ENCODE measurements at regions not wholly inside any gene's neighbourhood (a gene's known extent, or its start where the extent isn't known, plus 50 kb on each side); places are given as distances from the start of the nearest gene placed in this dataset.

- WGBS (ENCODE audit: extremely low coverage, insufficient coverage, low lambda C conversion rate): no CpG with 5 or more reads among the region's 2 CpGs
- H3K4me1 ChIP-seq (ENCODE audit: control insufficient read depth, low read depth, low read length): no peaks in the 10 kb centered on the region
These were observed 112.8 kb upstream of the PLS3 start for GRCh38 chrX:115448146-115448545.

GRCh38 chrX:115449742-115450141 is 111.2 kb upstream of the PLS3 start:
- Histone ChIP-seq H2BK120ac (ENCODE audit: low read depth, low read length) (no peak overlapping the region), H3K18ac (ENCODE audit: low read length) (no peak overlapping the region), H2AK5ac (ENCODE audit: low read length) (no peak overlapping the region), H3K4me3 (ENCODE audit: low read length) (no peak overlapping the region), H3K4me1 (ENCODE audit: control insufficient read depth, low read depth, low read length) (no peaks in the 10 kb centered on the region), H3K56ac (ENCODE audit: low read length) (no peak overlapping the region), H3K36me3 (ENCODE audit: control insufficient read depth, insufficient read depth, low read length) (no peaks in the 10 kb centered on the region), H3K27me3 (ENCODE audit: insufficient read depth, low read length, poor library complexity) (no peaks in the 10 kb centered on the region), H3K4me2 (ENCODE audit: low read length) (no peak overlapping the region), H3K23ac (ENCODE audit: low read length) (no peak overlapping the region), H3K27ac (ENCODE audit: low read depth, low read length) (no peak overlapping the region), H2BK15ac (replicated peaks; ENCODE audit: low read depth) (no peak overlapping the region), H3K79me2 (ENCODE audit: control insufficient read depth, insufficient read depth, low read length) (no peaks in the 10 kb centered on the region), H2BK5ac (ENCODE audit: low read length) (no peak overlapping the region), H3K79me1 (ENCODE audit: low read length) (no peaks in the 10 kb centered on the region), H3K9ac (ENCODE audit: low read length) (no peak overlapping the region), H4K5ac (ENCODE audit: low read length) (no peak overlapping the region), H3K4ac (ENCODE audit: low read depth, low read length) (no peak overlapping the region), H4K8ac (ENCODE audit: low read depth, low read length) (no peak overlapping the region)
- no CpG with 5 or more reads among the region's 4 CpGs for WGBS (ENCODE audit: extremely low coverage, insufficient coverage, low lambda C conversion rate)
- no peak for DNase-seq

More at GRCh38 chrX:115448146-115448545, 112.8 kb upstream of the PLS3 start:
- Histone ChIP-seq H3K56ac (ENCODE audit: low read length) (no peak overlapping the region), H3K27me3 (ENCODE audit: insufficient read depth, low read length, poor library complexity) (no peaks in the 10 kb centered on the region), H4K8ac (ENCODE audit: low read depth, low read length) (no peak overlapping the region), H3K4me3 (ENCODE audit: low read length) (no peak overlapping the region), H3K4me2 (ENCODE audit: low read length) (no peak overlapping the region), H3K36me3 (ENCODE audit: control insufficient read depth, insufficient read depth, low read length) (no peaks in the 10 kb centered on the region), H3K79me2 (ENCODE audit: control insufficient read depth, insufficient read depth, low read length) (no peaks in the 10 kb centered on the region), H3K79me1 (ENCODE audit: low read length) (no peaks in the 10 kb centered on the region), H3K18ac (ENCODE audit: low read length) (no peak overlapping the region), H4K5ac (ENCODE audit: low read length) (no peak overlapping the region), H2BK5ac (ENCODE audit: low read length) (no peak overlapping the region), H3K27ac (ENCODE audit: low read depth, low read length) (no peak overlapping the region), H2BK120ac (ENCODE audit: low read depth, low read length) (no peak overlapping the region), H2AK5ac (ENCODE audit: low read length) (no peak overlapping the region), H3K4ac (ENCODE audit: low read depth, low read length) (no peak overlapping the region), H3K23ac (ENCODE audit: low read length) (no peak overlapping the region), H3K9ac (ENCODE audit: low read length) (no peak overlapping the region), H2BK15ac (replicated peaks; ENCODE audit: low read depth) (no peak overlapping the region)
- DNase-seq: no peak

DNA sequence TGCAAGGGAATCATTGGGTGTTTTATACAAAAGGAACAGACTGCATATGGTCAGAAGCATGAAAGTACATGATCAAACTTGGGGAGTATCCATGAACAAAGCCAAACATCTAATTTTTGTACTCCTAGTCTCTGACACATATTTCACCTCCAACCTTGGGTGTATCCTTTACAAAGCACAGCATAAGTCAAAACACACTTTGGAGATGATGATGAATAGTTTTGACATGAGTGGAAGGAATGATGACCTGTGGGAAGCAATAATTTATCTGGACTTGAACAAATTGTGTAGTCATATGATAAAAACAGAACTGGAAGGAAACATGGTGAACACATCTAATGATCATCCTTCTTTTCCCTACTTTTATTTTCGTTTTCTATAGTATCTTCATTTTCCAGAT is 108.7 kb upstream of the PLS3 start:
- no peak overlapping the region for H2BK120ac ChIP-seq (ENCODE audit: low read depth, low read length)
- no peak overlapping the region for H3K4me3 ChIP-seq (ENCODE audit: low read length)
- no peak overlapping the region for H2BK5ac ChIP-seq (ENCODE audit: low read length)
- H3K4ac ChIP-seq (ENCODE audit: low read depth, low read length): no peak overlapping the region
- H4K5ac ChIP-seq (ENCODE audit: low read length): no peak overlapping the region
- no peak overlapping the region for H3K27ac ChIP-seq (ENCODE audit: low read depth, low read length)
- no peak overlapping the region for H3K18ac ChIP-seq (ENCODE audit: low read length)
- no peaks in the 10 kb centered on the region for H3K27me3 ChIP-seq (ENCODE audit: insufficient read depth, low read length, poor library complexity)
- no peak overlapping the region for H2BK15ac ChIP-seq (replicated peaks; ENCODE audit: low read depth)
- H3K79me2 ChIP-seq (ENCODE audit: control insufficient read depth, insufficient read depth, low read length): no peaks in the 10 kb centered on the region
- no peaks in the 10 kb centered on the region for H3K79me1 ChIP-seq (ENCODE audit: low read length)
- no peak overlapping the region for H3K9ac ChIP-seq (ENCODE audit: low read length)
- WGBS (ENCODE audit: extremely low coverage, insufficient coverage, low lambda C conversion rate): no CpG with 5 or more reads among the region's 1 CpG
- no peak for DNase-seq
- H3K23ac ChIP-seq (ENCODE audit: low read length): no peak overlapping the region
- H3K36me3 ChIP-seq (ENCODE audit: control insufficient read depth, insufficient read depth, low read length): no peaks in the 10 kb centered on the region
- no peak overlapping the region for H3K4me2 ChIP-seq (ENCODE audit: low read length)
- no peak overlapping the region for H4K8ac ChIP-seq (ENCODE audit: low read depth, low read length)
- no peak overlapping the region for H2AK5ac ChIP-seq (ENCODE audit: low read length)
- H3K4me1 ChIP-seq (ENCODE audit: control insufficient read depth, low read depth, low read length): no peaks in the 10 kb centered on the region
- no peak overlapping the region for H3K56ac ChIP-seq (ENCODE audit: low read length)

- Histone ChIP-seq H4K8ac (ENCODE audit: low read depth, low read length) (no peak overlapping the region), H4K5ac (ENCODE audit: low read length) (no peak overlapping the region), H3K9ac (ENCODE audit: low read length) (no peak overlapping the region), H3K79me2 (ENCODE audit: control insufficient read depth, insufficient read depth, low read length) (no peaks in the 10 kb centered on the region), H2BK5ac (ENCODE audit: low read length) (no peak overlapping the region), H3K36me3 (ENCODE audit: control insufficient read depth, insufficient read depth, low read length) (no peaks in the 10 kb centered on the region), H3K23ac (ENCODE audit: low read length) (no peak overlapping the region), H2BK120ac (ENCODE audit: low read depth, low read length) (no peak overlapping the region), H3K79me1 (ENCODE audit: low read length) (no peaks in the 10 kb centered on the region), H3K4me1 (ENCODE audit: control insufficient read depth, low read depth, low read length) (no peaks in the 10 kb centered on the region), H3K56ac (ENCODE audit: low read length) (no peak overlapping the region), H3K4me3 (ENCODE audit: low read length) (no peak overlapping the region), H3K27ac (ENCODE audit: low read depth, low read length) (no peak overlapping the region), H2AK5ac (ENCODE audit: low read length) (no peak overlapping the region), H3K27me3 (ENCODE audit: insufficient read depth, low read length, poor library complexity) (no peaks in the 10 kb centered on the region), H3K18ac (ENCODE audit: low read length) (no peak overlapping the region), H3K4ac (ENCODE audit: low read depth, low read length) (no peak overlapping the region), H3K4me2 (ENCODE audit: low read length) (no peak overlapping the region), H2BK15ac (replicated peaks; ENCODE audit: low read depth) (no peak overlapping the region)
- no CpG with 5 or more reads among the region's 3 CpGs for WGBS (ENCODE audit: extremely low coverage, insufficient coverage, low lambda C conversion rate)
- no peak for DNase-seq
These were observed 100.8 kb upstream of the PLS3 start for GRCh38 chrX:115459883-115460880.

- H3K36me3 ChIP-seq (ENCODE audit: control insufficient read depth, insufficient read depth, low read length): no peaks in the 10 kb centered on the region
- no peak for DNase-seq
- H2AK5ac ChIP-seq (ENCODE audit: low read length): no peak overlapping the region
- H4K8ac ChIP-seq (ENCODE audit: low read depth, low read length): no peak overlapping the region
- no peak overlapping the region for H3K56ac ChIP-seq (ENCODE audit: low read length)
- H3K4ac ChIP-seq (ENCODE audit: low read depth, low read length): no peak overlapping the region
- no peak overlapping the region for H3K23ac ChIP-seq (ENCODE audit: low read length)
- H3K4me1 ChIP-seq (ENCODE audit: control insufficient read depth, low read depth, low read length): no peaks in the 10 kb centered on the region
- no peaks in the 10 kb centered on the region for H3K27me3 ChIP-seq (ENCODE audit: insufficient read depth, low read length, poor library complexity)
- H3K79me1 ChIP-seq (ENCODE audit: low read length): no peaks in the 10 kb centered on the region
- WGBS (ENCODE audit: extremely low coverage, insufficient coverage, low lambda C conversion rate): no CpG with 5 or more reads among the region's 1 CpG
- no peak overlapping the region for H2BK120ac ChIP-seq (ENCODE audit: low read depth, low read length)
- no peak overlapping the region for H3K4me3 ChIP-seq (ENCODE audit: low read length)
- no peak overlapping the region for H2BK15ac ChIP-seq (replicated peaks; ENCODE audit: low read depth)
- no peaks in the 10 kb centered on the region for H3K79me2 ChIP-seq (ENCODE audit: control insufficient read depth, insufficient read depth, low read length)
- H3K27ac ChIP-seq (ENCODE audit: low read depth, low read length): no peak overlapping the region
- no peak overlapping the region for H2BK5ac ChIP-seq (ENCODE audit: low read length)
- H3K9ac ChIP-seq (ENCODE audit: low read length): no peak overlapping the region
- H3K18ac ChIP-seq (ENCODE audit: low read length): no peak overlapping the region
- no peak overlapping the region for H4K5ac ChIP-seq (ENCODE audit: low read length)
- H3K4me2 ChIP-seq (ENCODE audit: low read length): no peak overlapping the region
These were observed 98.6 kb upstream of the PLS3 start for GRCh38 chrX:115462406-115462805.

DNA sequence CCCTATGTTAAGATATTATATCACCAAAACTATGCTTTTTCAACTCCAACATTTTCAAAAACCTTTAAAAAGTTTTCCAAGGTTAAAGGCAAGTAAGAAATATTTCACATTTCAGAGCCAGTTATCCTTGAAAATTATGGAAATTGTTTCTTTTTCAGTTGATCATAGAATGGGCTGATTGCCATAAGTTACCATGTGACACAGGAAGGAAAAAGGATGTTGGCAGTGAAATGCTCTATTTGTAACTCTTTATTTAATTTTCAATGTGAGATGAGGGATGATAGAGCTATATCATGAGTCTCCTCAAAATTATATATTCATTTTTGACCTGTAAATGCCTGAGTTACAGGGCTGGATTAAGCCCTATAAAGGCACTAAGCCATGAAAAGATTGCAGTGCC is 93.0 kb upstream of the PLS3 start:
- no peak overlapping the region for H3K18ac ChIP-seq (ENCODE audit: low read length)
- no peak overlapping the region for H4K8ac ChIP-seq (ENCODE audit: low read depth, low read length)
- H2AK5ac ChIP-seq (ENCODE audit: low read length): no peak overlapping the region
- H3K4me3 ChIP-seq (ENCODE audit: low read length): no peak overlapping the region
- H3K4me1 ChIP-seq (ENCODE audit: control insufficient read depth, low read depth, low read length): no peaks in the 10 kb centered on the region
- H2BK5ac ChIP-seq (ENCODE audit: low read length): no peak overlapping the region
- no peak overlapping the region for H2BK120ac ChIP-seq (ENCODE audit: low read depth, low read length)
- H3K4me2 ChIP-seq (ENCODE audit: low read length): no peak overlapping the region
- H3K79me2 ChIP-seq (ENCODE audit: control insufficient read depth, insufficient read depth, low read length): no peaks in the 10 kb centered on the region
- H3K79me1 ChIP-seq (ENCODE audit: low read length): no peaks in the 10 kb centered on the region
- no peak overlapping the region for H3K27ac ChIP-seq (ENCODE audit: low read depth, low read length)
- H3K4ac ChIP-seq (ENCODE audit: low read depth, low read length): no peak overlapping the region
- H3K36me3 ChIP-seq (ENCODE audit: control insufficient read depth, insufficient read depth, low read length): no peaks in the 10 kb centered on the region
- H3K9ac ChIP-seq (ENCODE audit: low read length): no peak overlapping the region
- no peak overlapping the region for H2BK15ac ChIP-seq (replicated peaks; ENCODE audit: low read depth)
- H3K56ac ChIP-seq (ENCODE audit: low read length): no peak overlapping the region
- no peak overlapping the region for H3K23ac ChIP-seq (ENCODE audit: low read length)
- H4K5ac ChIP-seq (ENCODE audit: low read length): no peak overlapping the region
- H3K27me3 ChIP-seq (ENCODE audit: insufficient read depth, low read length, poor library complexity): no peaks in the 10 kb centered on the region
- DNase-seq: no peak

Data from mesendoderm (in vitro differentiated cells).